Left kidney (tissue), 1 donor: ENCODE measurements at regions not wholly inside any gene's neighbourhood (a gene's known extent, or its start where the extent isn't known, plus 50 kb on each side); places are given as distances from the start of the nearest gene placed in this dataset.
"Not testable (repeated sequence)": the region's sequence is repeated elsewhere in the genome, so short reads cannot be mapped to it uniquely, and the experiment has no call there.

ENCODE experiments used
- DNase-seq: peaks from one replicate; pipeline ENCODE4 v3.0.0-alpha.2; 2013

GRCh38 chr4:128566693-128567092 lies 242.8 kb upstream of the JADE1 start:
- no peak for DNase-seq

DNA sequence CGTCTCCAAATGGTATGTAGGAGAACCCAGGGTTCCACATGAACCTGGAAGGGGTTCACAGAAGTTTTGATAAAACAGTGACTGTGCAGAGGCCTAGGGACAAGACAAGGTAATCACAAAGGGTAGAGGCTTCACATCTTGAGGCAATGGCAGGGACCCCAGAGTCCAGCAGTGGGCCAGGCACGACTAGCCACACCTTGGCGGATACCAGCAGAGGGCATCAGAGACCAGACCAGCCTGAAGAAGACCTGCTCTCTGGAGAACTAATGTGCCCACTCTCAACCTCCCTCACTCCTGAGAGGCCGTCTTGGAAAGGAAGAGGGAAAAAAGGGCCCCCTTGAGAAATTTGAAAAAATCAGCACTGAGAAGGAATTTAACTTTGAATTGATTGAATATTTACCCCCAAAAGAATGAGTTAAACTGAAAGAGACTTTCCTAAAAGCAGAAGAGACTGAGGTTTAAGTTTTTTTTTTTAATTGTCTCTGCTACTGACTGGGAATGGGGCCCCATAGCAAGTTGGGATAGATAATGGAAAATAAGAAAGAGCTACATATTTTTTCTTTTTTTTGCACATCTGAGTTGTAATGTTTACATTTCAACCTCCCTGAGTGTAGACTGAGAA lies 243.8 kb upstream of the JADE1 start:
- DNase-seq, result no peak

GRCh38 chr4:128565054-128565453 lies 244.4 kb upstream of the JADE1 start:
- DNase-seq, result no peak

GRCh38 chr4:128564081-128564630 lies 245.3 kb upstream of the JADE1 start:
- no peak for DNase-seq

- no peak for DNase-seq
Observed at GRCh38 chr4:128560754-128561495, 248.6 kb upstream of the JADE1 start.

DNA sequence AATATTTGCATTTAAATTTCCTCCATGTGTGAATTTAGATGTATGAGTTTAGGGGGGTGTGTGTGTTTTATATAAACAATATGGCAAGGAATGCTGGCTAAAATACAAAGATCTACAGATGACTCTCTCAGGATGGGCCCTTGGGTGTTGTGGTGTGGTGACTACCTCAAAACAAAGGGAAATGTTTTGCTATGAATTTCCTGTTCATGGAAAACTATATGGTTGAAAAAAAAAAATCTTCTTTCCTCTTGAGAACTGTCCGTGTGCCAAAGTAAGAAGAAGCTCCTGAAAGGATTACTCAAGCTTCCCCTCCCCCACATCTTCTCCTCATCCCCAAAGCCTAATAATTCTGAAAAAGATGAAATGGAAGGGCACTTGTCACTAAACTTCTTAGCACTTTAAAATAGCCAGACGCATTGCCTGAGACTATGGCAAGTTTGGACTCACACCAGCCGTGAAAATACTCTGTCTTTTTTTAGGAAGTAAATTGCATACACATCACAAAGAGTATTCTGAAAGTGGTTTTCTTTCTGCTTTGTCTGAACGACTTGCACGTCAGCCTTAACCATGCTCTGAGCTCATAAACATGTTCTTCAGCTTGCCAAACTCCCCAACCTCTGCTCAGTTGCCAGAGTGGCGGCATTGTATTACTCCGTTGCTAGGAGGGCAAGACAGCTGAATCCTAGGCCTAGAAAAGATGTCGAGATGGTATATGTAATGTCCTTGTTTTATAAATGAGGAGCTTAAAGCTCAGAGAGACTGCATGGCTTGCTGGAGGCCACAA lies 250.4 kb upstream of the JADE1 start:
- no peak for DNase-seq

DNA sequence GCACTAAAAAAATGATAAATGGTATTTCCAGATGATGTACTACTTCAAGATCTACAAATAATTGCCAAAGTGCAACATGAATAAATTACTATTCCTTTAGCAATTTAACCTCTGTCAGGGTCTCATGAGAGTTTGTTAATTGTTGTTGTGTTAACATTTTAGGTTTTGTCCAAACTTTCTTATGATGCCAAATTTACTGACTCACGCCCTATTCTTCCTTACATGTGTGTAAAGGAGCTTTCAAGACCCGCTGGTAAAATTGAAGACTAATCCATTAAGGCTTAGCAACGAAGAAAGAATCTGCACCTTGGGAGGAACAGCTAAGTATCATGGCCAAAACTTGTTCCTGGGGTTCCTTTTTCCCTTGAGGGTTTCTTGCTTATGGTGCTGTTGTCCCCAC lies 252.7 kb upstream of the JADE1 start:
- DNase-seq, result no peak

- no peak for DNase-seq
Observed at GRCh38 chr4:128553686-128554515, 255.6 kb upstream of the JADE1 start.

DNA sequence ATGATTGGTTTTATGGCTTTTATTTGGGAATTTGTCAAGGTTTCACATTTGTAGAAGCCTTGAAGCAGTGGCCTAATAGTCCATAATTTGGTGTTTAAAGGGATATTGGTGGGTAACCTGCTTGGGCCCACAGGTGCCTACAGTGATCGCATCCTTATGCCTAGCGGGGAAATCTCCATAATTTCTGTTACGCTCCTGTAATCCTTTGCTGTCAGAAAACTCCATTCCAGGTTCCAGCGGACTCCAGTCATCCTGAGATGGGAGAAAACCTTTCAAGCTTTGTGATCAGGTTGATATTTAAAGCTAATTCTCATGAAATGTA lies 257.0 kb upstream of the JADE1 start:
- DNase-seq, result no peak

DNA sequence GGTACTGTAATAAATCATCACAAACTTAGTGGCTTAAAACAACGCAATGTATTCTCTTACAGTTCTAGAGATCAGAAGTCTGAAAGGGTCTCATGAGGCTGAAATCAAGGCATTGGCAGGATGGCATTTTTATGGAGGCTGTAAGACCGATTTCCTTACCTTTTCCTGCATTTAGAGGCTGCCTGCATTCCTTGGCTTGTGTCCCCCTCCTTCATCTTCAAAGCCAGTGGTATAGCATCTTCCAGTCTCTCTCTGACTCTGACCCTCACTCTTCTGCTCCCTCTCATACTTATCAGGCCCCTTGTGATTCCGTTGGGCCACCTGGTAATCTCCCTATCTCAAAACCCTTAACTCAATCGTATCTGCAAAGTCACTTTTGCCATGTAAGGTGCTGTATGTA lies 258.2 kb upstream of the JADE1 start:
- no peak for DNase-seq

DNA sequence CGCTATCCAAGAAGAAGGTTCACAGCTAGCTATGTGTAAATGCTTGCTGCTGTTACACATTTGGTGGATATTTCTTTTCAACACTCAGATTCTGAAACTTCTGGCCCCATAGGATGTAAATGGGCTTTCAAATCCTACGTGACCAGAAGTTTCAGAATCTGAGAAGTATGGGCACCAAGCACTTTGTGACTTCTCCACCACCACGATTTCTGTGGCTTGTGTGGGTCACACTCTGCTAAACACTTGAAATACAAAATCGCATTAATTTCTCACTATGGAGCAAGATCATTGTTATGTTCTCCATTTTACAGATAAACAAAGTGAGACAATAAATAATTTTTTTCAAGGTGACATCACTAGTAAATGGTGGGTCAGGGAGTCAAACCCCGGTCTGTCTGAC lies 259.4 kb upstream of the JADE1 start:
- DNase-seq, result no peak

GRCh38 chr4:128549636-128550035 lies 259.9 kb upstream of the JADE1 start:
- DNase-seq, result no peak

- DNase-seq, result no peak
Observed at GRCh38 chr4:128548381-128548780, 260.8 kb upstream of the PGRMC2 start.

DNA sequence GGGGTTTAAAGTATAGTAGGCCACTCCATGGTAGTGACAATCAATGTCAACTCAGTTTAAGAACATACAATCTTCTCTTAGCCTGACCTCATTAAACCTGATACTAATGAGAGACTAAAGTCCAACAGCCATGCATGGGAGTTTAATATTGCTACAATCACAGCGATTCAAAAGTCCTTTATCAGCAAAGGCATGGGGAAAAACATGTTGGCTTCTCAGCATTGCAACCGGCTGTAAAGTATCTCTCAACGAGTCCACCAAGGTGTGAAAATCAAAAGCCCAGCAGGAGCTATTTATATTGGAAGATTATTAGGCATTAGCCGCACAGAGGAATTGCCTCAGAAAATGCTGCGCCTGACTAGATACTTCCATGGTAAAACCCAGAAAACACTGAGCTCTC lies 256.7 kb upstream of the PGRMC2 start:
- DNase-seq, result no peak

DNA sequence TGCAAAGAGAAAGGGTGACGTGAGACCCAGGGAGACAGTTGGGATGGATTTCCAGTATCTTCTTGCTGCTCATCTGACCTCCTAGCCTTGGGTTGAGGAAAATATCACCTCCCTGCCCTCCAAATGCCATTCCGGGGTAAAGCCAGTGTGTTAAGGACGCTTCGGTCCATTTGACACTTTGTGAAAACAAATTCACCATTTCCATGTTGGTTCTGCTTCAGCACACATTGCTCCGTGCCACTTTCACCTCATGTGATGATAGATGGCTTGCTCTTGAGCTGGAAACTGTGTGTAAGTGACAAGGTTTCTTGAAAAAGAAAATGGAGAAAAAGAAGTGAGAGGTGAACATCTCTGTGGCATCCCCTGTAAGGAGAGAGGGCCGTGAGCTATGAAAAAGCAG lies 256.1 kb upstream of the PGRMC2 start:
- no peak for DNase-seq

- DNase-seq, result no peak
Observed at GRCh38 chr4:128542047-128542446, 254.4 kb upstream of the PGRMC2 start.

- DNase-seq, result no peak
Observed at GRCh38 chr4:128540122-128540521, 252.5 kb upstream of the PGRMC2 start.

DNA sequence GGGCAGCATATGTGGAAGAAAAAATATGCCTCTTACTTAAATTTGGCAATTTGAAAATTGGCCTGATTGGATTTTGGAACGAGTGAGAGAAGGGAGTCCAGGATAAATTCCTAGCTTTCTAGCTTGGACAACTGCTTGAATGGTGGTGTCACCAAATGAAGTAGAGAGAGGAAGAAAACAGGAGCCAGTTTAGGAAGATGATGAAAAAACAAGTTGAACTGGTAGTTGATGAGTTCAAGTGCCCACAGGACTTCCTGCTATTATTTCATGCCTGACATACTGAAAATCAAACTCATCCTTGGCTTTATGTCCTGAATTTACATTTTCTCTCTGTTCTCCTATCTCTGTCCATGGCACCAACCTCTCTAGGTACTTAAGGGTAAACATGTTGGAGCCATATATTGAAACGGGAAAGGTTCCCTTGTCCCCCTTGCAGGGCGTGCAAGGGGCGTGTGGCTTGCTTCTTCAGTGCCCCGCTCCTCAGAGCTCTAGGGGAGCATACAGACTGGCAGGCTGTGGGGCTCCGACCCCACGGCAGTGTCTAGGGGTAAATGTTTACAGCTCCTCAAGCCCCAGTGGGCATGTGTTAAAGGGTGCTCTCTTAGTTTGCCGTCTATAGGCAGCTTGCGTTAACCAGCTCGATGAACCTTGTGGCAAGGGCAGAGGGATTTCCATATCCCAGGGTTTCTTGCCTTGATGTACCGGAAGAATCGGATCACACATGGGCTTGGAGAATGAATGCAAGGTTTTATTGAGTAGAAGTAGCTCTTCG lies 250.7 kb upstream of the PGRMC2 start:
- DNase-seq, result no peak

DNA sequence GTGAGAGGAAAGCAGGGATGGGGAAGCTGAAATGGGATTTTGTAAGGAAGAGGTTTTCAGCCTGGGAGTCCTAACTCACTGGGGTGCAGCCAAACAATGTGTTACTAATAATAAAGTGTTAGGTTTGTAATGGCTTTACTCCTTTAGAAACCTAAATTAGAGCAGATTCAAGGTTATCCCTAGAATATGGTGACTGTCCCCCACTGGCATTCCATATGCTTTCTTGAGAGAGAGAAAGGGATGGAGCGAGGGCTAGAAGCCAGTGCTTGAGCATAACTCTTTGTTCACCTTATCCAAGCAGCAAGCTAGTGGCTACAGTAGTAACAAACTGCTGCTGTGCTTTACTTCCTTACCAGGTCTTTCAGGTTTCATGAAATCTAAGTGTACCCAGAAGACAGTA lies 249.1 kb upstream of the PGRMC2 start:
- no peak for DNase-seq

GRCh38 chr4:128535510-128535909 lies 247.9 kb upstream of the PGRMC2 start:
- not testable (repeated sequence) for DNase-seq

- DNase-seq, result no peak
Observed at GRCh38 chr4:128528793-128529553, 241.4 kb upstream of the PGRMC2 start.
